Transverse colon (tissue), 4 donors: ENCODE measurements at regions not wholly inside any gene's neighbourhood (a gene's known extent, or its start where the extent isn't known, plus 50 kb on each side); places are given as distances from the start of the nearest gene placed in this dataset.

Experiments
- DNase-seq: peaks from one replicate; pipeline ENCODE4 v3.0.0-alpha.2; 2019
- H3K27ac ChIP-seq, 4 donors: fragments of 200-600 bp; sonication (generic); 2 replicates each; pipeline ENCODE4 v1.5.1; 2016 to 2018; ENCODE audit warnings: inconsistent platforms in 4 of 4
- H3K27me3 ChIP-seq: fragments of 200-600 bp; sonication (generic); 2 replicates; pipeline ENCODE4 v1.5.1; 2017; ENCODE audit warnings: inconsistent platforms
- H3K36me3 ChIP-seq, 4 donors: fragments of 200-600 bp; sonication (generic); 2 replicates each; pipeline ENCODE4 v1.5.1; 2017 to 2019; ENCODE audit warnings: inconsistent platforms in 4 of 4
- H3K4me1 ChIP-seq, 4 donors: fragments of 200-600 bp; sonication (generic); 2 replicates each; pipeline ENCODE4 v1.5.1; 2017 to 2020; ENCODE audit warnings: inconsistent platforms in 4 of 4
- H3K4me3 ChIP-seq, 4 donors: fragments of 200-600 bp; sonication (generic); 1 replicate in 1 of 4; 2 replicates in 3 of 4; pipeline versions ENCODE4 v1.5.1 to v1.6.1; 2017 to 2019; ENCODE audit warnings: inconsistent platforms in 4 of 4
- H3K9me3 ChIP-seq, 2 donors: fragments of 200-600 bp; sonication (generic); 2 replicates each; pipeline ENCODE4 v1.5.1; 2017 to 2019; ENCODE audit warnings: inconsistent platforms in 2 of 2
- CTCF ChIP-seq, 5 experiments: fragments of 200-600 bp in 3 of 5; fragments of 450-650 bp in 2 of 5; sonication (generic) in 3 of 5; IDR thresholded peaks; 1 replicate in 2 of 5; 2 replicates in 3 of 5; pipeline ENCODE4 v1.5.1; 2016 to 2017; ENCODE audit warnings: antibody characterized with exemption in 5 of 5, inconsistent platforms in 3 of 5, mild to moderate bottlenecking in 2 of 5, moderate library complexity in 1 of 5
- EP300 ChIP-seq: sonication (generic); formaldehyde crosslinking; IDR thresholded peaks from one replicate; pipeline ENCODE4 v1.6.1; 2017; ENCODE audit warnings: antibody characterized with exemption, low read depth
- POLR2A ChIP-seq: fragments of 450-650 bp; IDR thresholded peaks from one replicate; pipeline ENCODE4 v1.6.1; 2016; ENCODE audit warnings: antibody characterized with exemption, mild to moderate bottlenecking, moderate library complexity
- POLR2AphosphoS5 ChIP-seq, 3 donors: sonication (generic); formaldehyde crosslinking; IDR thresholded peaks; one replicate each; pipeline ENCODE4 v1.6.1; 2016; ENCODE audit warnings: antibody characterized with exemption in 3 of 3
- WGBS, 2 donors: methylation state at CpG; one replicate each; pipeline ENCODE4 v1.1.5; 2018; ENCODE audit warnings: low coverage in 1 of 2; 5-methylcytosine and 5-hydroxymethylcytosine counted together
- in situ Hi-C, 4 donors: fragments of 200-750 bp; cut with MboI; loops; one replicate each; pipeline versions ENCODE4 v1.15.0 to v1.15.1; 2017; ENCODE audit warnings: low sequenced_read_pairs in 3 of 4, low pct_ligation_motif_present in 1 of 4, low pct_unique_long_range_greater_than_20kb in 1 of 4
- intact Hi-C: fragments of 100-400 bp; cut with DNase I; formaldehyde crosslinking; loops from one replicate; pipeline ENCODE4 v1.15.1; 2023; ENCODE audit warnings: low total_unique reads

GRCh38 chr1:191368891-191369654, 789.2 kb upstream of the RGS18 start:
- WGBS, 2 donors: 61 to 63% methylated on average over 9 to 12 of the region's 12 CpGs
- no peaks in the 10 kb centered on the region for H3K4me1 ChIP-seq
- no peaks in the 10 kb centered on the region for H3K36me3 ChIP-seq
- H3K27me3 ChIP-seq: no peaks in the 10 kb centered on the region
- intact Hi-C loops: no loop called here
- TF ChIP-seq EP300 (no peak), POLR2AphosphoS5 (IDR thresholded peaks at IDR 0.05) (no peak), CTCF (IDR thresholded peaks at IDR 0.05) (no peak), POLR2A (no peak)
- H3K27ac ChIP-seq: peak overlapping the region in 2 of 4 donors; percentile 65 to 72
- in situ Hi-C loops: no loop called here
- peaks cover 3% of the 10 kb centered on the region in 2 donors for H3K9me3 ChIP-seq
- no peak for DNase-seq
- H3K4me3 ChIP-seq: no peak overlapping the region

DNA sequence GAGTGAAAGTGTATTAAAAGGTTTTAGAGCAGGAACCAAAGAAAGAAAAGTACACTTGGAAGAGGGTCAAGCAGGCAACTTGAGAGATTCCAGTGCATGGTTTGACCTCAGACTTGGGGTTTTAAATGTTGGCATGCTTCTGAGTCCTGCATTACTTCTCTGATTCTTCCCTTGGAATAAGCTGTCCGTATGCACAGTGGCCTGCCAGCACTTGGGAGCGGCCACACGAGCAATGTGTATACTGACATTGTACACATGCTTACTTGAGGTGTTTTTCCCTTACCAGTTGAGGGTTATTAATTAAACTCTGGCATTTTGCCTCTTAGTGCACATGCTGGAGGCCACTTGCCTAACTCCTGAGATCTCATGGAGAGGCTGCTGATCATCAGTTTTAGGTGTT, 786.6 kb upstream of the RGS18 start:
- Histone ChIP-seq H3K4me1 (no peaks in the 10 kb centered on the region), H3K9me3 (peaks cover 0 to 3% of the 10 kb centered on the region in 2 donors), H3K27ac (peak overlapping the region in 2 of 4 donors; percentile 14 to 49), H3K4me3 (no peak overlapping the region), H3K27me3 (no peaks in the 10 kb centered on the region), H3K36me3 (no peaks in the 10 kb centered on the region)
- in situ Hi-C loops: no loop called here
- 52% methylated on average over 3 of the region's 3 CpGs; no CpG with 5 or more reads in 1 of the 2 donors for WGBS, 2 donors
- intact Hi-C loops: no loop called here
- TF ChIP-seq POLR2AphosphoS5 (IDR thresholded peaks at IDR 0.05) (peak in 1 of 3 donors; percentile 52), POLR2A (no peak), CTCF (IDR thresholded peaks at IDR 0.05) (no peak), EP300 (no peak)
- no peak for DNase-seq

- TF ChIP-seq EP300 (no peak), CTCF (IDR thresholded peaks at IDR 0.05) (no peak), POLR2AphosphoS5 (IDR thresholded peaks at IDR 0.05) (no peak), POLR2A (no peak)
- DNase-seq: no peak
- intact Hi-C loops (no loop called here), in situ Hi-C loops (no loop called here)
- Histone ChIP-seq H3K36me3 (no peaks in the 10 kb centered on the region), H3K9me3 (peaks cover 0 to 3% of the 10 kb centered on the region in 2 donors), H3K4me1 (no peaks in the 10 kb centered on the region), H3K27ac (no peak overlapping the region), H3K27me3 (no peaks in the 10 kb centered on the region), H3K4me3 (no peak overlapping the region)
Observed at GRCh38 chr1:191388283-191388682, 770.0 kb upstream of the RGS18 start.

DNA sequence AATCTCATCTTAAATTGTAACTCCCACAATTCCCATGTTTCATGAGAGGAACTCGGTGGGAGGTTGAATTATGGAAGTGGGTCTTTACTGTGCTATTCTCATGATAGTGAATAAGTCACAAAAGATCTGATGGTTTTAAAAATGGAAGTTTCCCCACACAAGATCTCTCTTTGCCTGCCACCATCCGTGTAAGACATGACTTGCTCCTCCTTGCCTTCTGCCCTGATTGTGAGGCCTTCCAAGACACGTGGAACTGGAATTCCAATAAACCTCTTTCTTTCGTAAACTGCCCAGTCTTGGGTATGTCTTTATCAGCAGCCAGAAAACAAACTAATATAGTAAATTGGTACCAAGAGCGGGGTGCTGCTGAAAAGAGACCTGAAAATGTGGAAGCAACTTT, 761.6 kb upstream of the RGS18 start:
- no peaks in the 10 kb centered on the region for H3K27me3 ChIP-seq
- H3K4me1 ChIP-seq: no peaks in the 10 kb centered on the region
- no peak overlapping the region for H3K4me3 ChIP-seq
- in situ Hi-C loops (no loop called here), intact Hi-C loops (no loop called here)
- no peaks in the 10 kb centered on the region for H3K36me3 ChIP-seq
- no peak for DNase-seq
- H3K27ac ChIP-seq: no peak overlapping the region
- WGBS, 2 donors: 77 to 86% methylated on average over 4 to 5 of the region's 5 CpGs
- TF ChIP-seq POLR2A (no peak), POLR2AphosphoS5 (IDR thresholded peaks at IDR 0.05) (no peak), EP300 (no peak), CTCF (IDR thresholded peaks at IDR 0.05) (no peak)
- peaks cover 0 to 4% of the 10 kb centered on the region in 2 donors for H3K9me3 ChIP-seq
